MM.1S (cell line): ENCODE measurements at regions not wholly inside any gene's neighbourhood (a gene's known extent, or its start where the extent isn't known, plus 50 kb on each side); places are given as distances from the start of the nearest gene placed in this dataset.

Experiments used
- CTCF ChIP-seq: fragments of 300-600 bp; sonication (generic); IDR thresholded peaks from 2 replicates; pipeline ENCODE4 v1.5.1; 2016; ENCODE audit warnings: antibody characterized with exemption, low read length, mixed read lengths
- EZH2phosphoT487 ChIP-seq: fragments of 300-600 bp; sonication (generic); IDR thresholded peaks from 2 replicates; pipeline ENCODE4 v1.6.1; 2018; ENCODE audit warnings: antibody characterized with exemption, low read length

- TF ChIP-seq CTCF (no peak), EZH2phosphoT487 (no peak)
Observed at GRCh38 chr16:73365016-73365551, 317.2 kb upstream of the ZFHX3 start.
